ENCODE measurements at regions not wholly inside any gene's neighbourhood (a gene's known extent, or its start where the extent isn't known, plus 50 kb on each side); places are given as distances from the start of the nearest gene placed in this dataset.
A peak's percentile ranks its signal among the peaks of the same experiment; 100 is the strongest.

DNA sequence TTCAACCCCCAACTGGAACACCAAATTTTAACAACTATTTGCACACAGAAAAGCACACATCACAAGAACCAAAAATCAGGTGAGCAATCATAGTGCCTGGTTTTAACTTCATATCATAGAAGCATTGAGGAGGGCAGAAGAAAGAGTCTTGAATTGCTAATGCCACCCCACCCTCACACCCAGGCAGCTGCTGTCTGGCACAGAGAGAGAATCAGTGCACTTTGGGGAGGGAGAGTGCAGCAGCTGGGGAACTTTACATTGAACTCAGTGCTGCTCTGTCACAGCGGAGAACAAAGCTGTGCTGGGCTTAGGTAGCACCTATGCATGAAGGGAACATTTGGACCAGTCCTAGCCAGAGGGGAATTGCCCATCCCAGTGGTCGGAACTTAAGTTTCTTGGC is 76.0 kb upstream of the KBTBD8 start:
- no peak overlapping the region for H4K8ac ChIP-seq (ENCODE audit: low read depth, low read length)
- no peaks in the 10 kb centered on the region for H3K79me2 ChIP-seq (ENCODE audit: control insufficient read depth, insufficient read depth, low read length, poor library complexity)
- H3K9me3 ChIP-seq (ENCODE audit: insufficient read depth, low read depth, low read length): no peaks in the 10 kb centered on the region
- WGBS (ENCODE audit: extremely low coverage, insufficient coverage, insufficient read length): no CpG with 5 or more reads among the region's 2 CpGs
- no peaks in the 10 kb centered on the region for H3K27me3 ChIP-seq (ENCODE audit: insufficient read depth, low read length)
- H3K9ac ChIP-seq (ENCODE audit: low read length): no peak overlapping the region
- H3K79me1 ChIP-seq (ENCODE audit: low read length): no peaks in the 10 kb centered on the region
- H4K91ac ChIP-seq (ENCODE audit: low read depth, low read length): no peak overlapping the region
- H3K36me3 ChIP-seq (ENCODE audit: control insufficient read depth in 1 of 2, insufficient read depth in 2 of 2, low read length in 2 of 2): no peaks in the 10 kb centered on the region
- H2BK5ac ChIP-seq (ENCODE audit: low read depth, low read length, poor library complexity): no peak overlapping the region
- H3K4me3 ChIP-seq (ENCODE audit: low read depth, low read length): no peak overlapping the region
- no peak overlapping the region for H4K12ac ChIP-seq (ENCODE audit: low read depth, low read length)
- H3K14ac ChIP-seq (ENCODE audit: low read length): no peak overlapping the region
- no peak overlapping the region for H3K23ac ChIP-seq (ENCODE audit: low read length)
- no peak for DNase-seq
- no peak overlapping the region for H3K4ac ChIP-seq (ENCODE audit: low read depth, low read length)
- no peak overlapping the region for H2BK12ac ChIP-seq (ENCODE audit: low read length)
- no peak overlapping the region for H3K18ac ChIP-seq (ENCODE audit: low read length)
- H2AK5ac ChIP-seq (ENCODE audit: low read length): no peak overlapping the region
- H3K27ac ChIP-seq (ENCODE audit: low read depth, low read length): no peak overlapping the region
- no peak overlapping the region for H2BK120ac ChIP-seq (ENCODE audit: insufficient read depth, low read length, poor library complexity)
- no peak overlapping the region for H3K4me2 ChIP-seq (ENCODE audit: low read length)
- no peak overlapping the region for H2AFZ ChIP-seq (ENCODE audit: insufficient read depth, low read length, poor library complexity)
- H3K4me1 ChIP-seq (ENCODE audit: control insufficient read depth in 1 of 2, insufficient read depth in 2 of 2, low read length in 2 of 2): no peaks in the 10 kb centered on the region

DNA sequence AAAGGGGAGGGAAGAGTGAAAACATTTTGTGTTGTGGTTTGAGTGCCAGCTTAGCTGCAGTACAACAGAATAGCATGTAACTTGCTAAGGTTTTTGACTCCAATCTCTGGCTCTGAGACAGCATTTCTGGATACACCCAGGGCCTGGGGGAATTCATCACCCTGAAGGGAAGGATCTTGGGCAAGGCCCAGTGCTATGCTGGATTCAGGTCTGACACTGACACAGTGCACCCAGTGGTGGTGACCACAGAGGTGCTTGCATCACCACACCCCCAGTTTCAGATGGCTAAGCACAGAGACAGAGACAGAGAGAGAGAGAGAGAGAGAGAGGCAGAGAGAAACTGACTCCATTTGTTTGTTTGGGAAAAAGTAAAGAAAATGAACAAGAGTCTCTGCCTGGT is 74.1 kb upstream of the KBTBD8 start:
- Histone ChIP-seq H3K4me1 (ENCODE audit: control insufficient read depth in 1 of 2, insufficient read depth in 2 of 2, low read length in 2 of 2) (no peaks in the 10 kb centered on the region), H3K27me3 (ENCODE audit: insufficient read depth, low read length) (no peaks in the 10 kb centered on the region), H4K8ac (ENCODE audit: low read depth, low read length) (no peak overlapping the region), H2BK120ac (ENCODE audit: insufficient read depth, low read length, poor library complexity) (no peak overlapping the region), H3K9ac (ENCODE audit: low read length) (no peak overlapping the region), H3K27ac (ENCODE audit: low read depth, low read length) (no peak overlapping the region), H4K91ac (ENCODE audit: low read depth, low read length) (no peak overlapping the region), H3K9me3 (ENCODE audit: insufficient read depth, low read depth, low read length) (no peaks in the 10 kb centered on the region), H2BK5ac (ENCODE audit: low read depth, low read length, poor library complexity) (no peak overlapping the region), H3K4me2 (ENCODE audit: low read length) (no peak overlapping the region), H3K18ac (ENCODE audit: low read length) (no peak overlapping the region), H3K4me3 (ENCODE audit: low read depth, low read length) (no peak overlapping the region), H3K79me1 (ENCODE audit: low read length) (no peaks in the 10 kb centered on the region), H2AFZ (ENCODE audit: insufficient read depth, low read length, poor library complexity) (no peak overlapping the region), H2BK12ac (ENCODE audit: low read length) (no peak overlapping the region), H3K4ac (ENCODE audit: low read depth, low read length) (no peak overlapping the region), H4K12ac (ENCODE audit: low read depth, low read length) (no peak overlapping the region), H3K79me2 (ENCODE audit: control insufficient read depth, insufficient read depth, low read length, poor library complexity) (no peaks in the 10 kb centered on the region), H3K23ac (ENCODE audit: low read length) (no peak overlapping the region), H3K14ac (ENCODE audit: low read length) (no peak overlapping the region), H3K36me3 (ENCODE audit: control insufficient read depth in 1 of 2, insufficient read depth in 2 of 2, low read length in 2 of 2) (no peaks in the 10 kb centered on the region), H2AK5ac (ENCODE audit: low read length) (no peak overlapping the region)
- no peak for DNase-seq

DNA sequence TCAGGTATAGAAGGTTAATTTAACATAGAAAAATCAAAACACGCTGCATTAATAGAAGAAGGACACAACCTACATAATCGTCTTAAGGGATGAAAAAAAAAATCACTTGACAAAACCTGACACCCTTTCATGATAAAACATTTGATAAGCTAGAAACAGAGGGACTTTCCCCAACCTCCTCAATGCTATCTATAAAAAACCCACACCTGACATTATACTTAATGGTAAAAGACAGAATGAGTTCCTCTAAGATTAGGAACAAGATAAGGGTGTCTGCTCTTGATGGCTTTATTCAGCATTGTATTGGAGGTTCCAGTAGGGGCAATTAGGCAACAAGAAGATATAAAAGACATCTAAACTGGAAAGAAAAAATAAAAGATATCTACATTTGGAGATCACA is 69.9 kb upstream of the KBTBD8 start:
- Histone ChIP-seq H3K4ac (ENCODE audit: low read depth, low read length) (no peak overlapping the region), H2AK5ac (ENCODE audit: low read length) (no peak overlapping the region), H4K8ac (ENCODE audit: low read depth, low read length) (no peak overlapping the region), H3K23ac (ENCODE audit: low read length) (no peak overlapping the region), H3K9me3 (ENCODE audit: insufficient read depth, low read depth, low read length) (no peaks in the 10 kb centered on the region), H3K4me3 (ENCODE audit: low read depth, low read length) (no peak overlapping the region), H4K91ac (ENCODE audit: low read depth, low read length) (no peak overlapping the region), H3K79me2 (ENCODE audit: control insufficient read depth, insufficient read depth, low read length, poor library complexity) (no peaks in the 10 kb centered on the region), H2AFZ (ENCODE audit: insufficient read depth, low read length, poor library complexity) (no peak overlapping the region), H4K12ac (ENCODE audit: low read depth, low read length) (no peak overlapping the region), H3K9ac (ENCODE audit: low read length) (no peak overlapping the region), H2BK12ac (ENCODE audit: low read length) (no peak overlapping the region), H2BK120ac (ENCODE audit: insufficient read depth, low read length, poor library complexity) (no peak overlapping the region), H3K14ac (ENCODE audit: low read length) (no peak overlapping the region), H3K4me1 (ENCODE audit: control insufficient read depth in 1 of 2, insufficient read depth in 2 of 2, low read length in 2 of 2) (no peaks in the 10 kb centered on the region), H2BK5ac (ENCODE audit: low read depth, low read length, poor library complexity) (no peak overlapping the region), H3K27ac (ENCODE audit: low read depth, low read length) (no peak overlapping the region), H3K79me1 (ENCODE audit: low read length) (no peaks in the 10 kb centered on the region), H3K27me3 (ENCODE audit: insufficient read depth, low read length) (no peaks in the 10 kb centered on the region), H3K4me2 (ENCODE audit: low read length) (no peak overlapping the region), H3K36me3 (ENCODE audit: control insufficient read depth in 1 of 2, insufficient read depth in 2 of 2, low read length in 2 of 2) (no peaks in the 10 kb centered on the region), H3K18ac (ENCODE audit: low read length) (no peak overlapping the region)
- WGBS (ENCODE audit: extremely low coverage, insufficient coverage, insufficient read length): no CpG with 5 or more reads among the region's 2 CpGs
- DNase-seq: no peak

DNA sequence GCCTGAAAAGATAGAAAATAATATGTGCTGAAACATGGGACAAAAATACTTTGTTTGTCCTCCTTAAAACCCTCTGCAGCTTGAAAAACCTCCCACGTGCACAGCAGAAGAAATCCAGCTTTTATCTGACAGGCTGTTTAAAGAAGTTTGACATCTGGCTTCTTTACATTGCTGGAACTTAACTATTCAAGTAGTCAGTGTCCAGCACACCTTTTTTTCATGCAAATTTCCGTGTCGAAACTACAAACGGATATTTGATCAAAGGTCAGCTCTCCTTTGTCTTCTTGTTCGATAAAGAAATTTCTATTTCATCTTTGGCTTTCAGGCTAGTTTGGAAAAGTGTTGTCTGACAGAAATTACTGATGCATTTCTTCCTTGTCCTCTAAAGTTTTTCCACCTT is 66.8 kb upstream of the KBTBD8 start:
- Histone ChIP-seq H4K12ac (ENCODE audit: low read depth, low read length) (no peak overlapping the region), H3K4ac (ENCODE audit: low read depth, low read length) (no peak overlapping the region), H3K9me3 (ENCODE audit: insufficient read depth, low read depth, low read length) (no peaks in the 10 kb centered on the region), H2BK5ac (ENCODE audit: low read depth, low read length, poor library complexity) (no peak overlapping the region), H3K14ac (ENCODE audit: low read length) (no peak overlapping the region), H3K4me2 (ENCODE audit: low read length) (no peak overlapping the region), H3K4me3 (ENCODE audit: low read depth, low read length) (no peak overlapping the region), H3K79me1 (ENCODE audit: low read length) (no peaks in the 10 kb centered on the region), H2AK5ac (ENCODE audit: low read length) (no peak overlapping the region), H3K18ac (ENCODE audit: low read length) (no peak overlapping the region), H3K36me3 (ENCODE audit: control insufficient read depth in 1 of 2, insufficient read depth in 2 of 2, low read length in 2 of 2) (no peaks in the 10 kb centered on the region), H2BK120ac (ENCODE audit: insufficient read depth, low read length, poor library complexity) (no peak overlapping the region), H4K91ac (ENCODE audit: low read depth, low read length) (no peak overlapping the region), H3K23ac (ENCODE audit: low read length) (no peak overlapping the region), H3K27me3 (ENCODE audit: insufficient read depth, low read length) (no peaks in the 10 kb centered on the region), H3K4me1 (ENCODE audit: control insufficient read depth in 1 of 2, insufficient read depth in 2 of 2, low read length in 2 of 2) (no peaks in the 10 kb centered on the region), H3K79me2 (ENCODE audit: control insufficient read depth, insufficient read depth, low read length, poor library complexity) (no peaks in the 10 kb centered on the region), H2BK12ac (ENCODE audit: low read length) (no peak overlapping the region), H3K27ac (ENCODE audit: low read depth, low read length) (no peak overlapping the region), H3K9ac (ENCODE audit: low read length) (no peak overlapping the region), H2AFZ (ENCODE audit: insufficient read depth, low read length, poor library complexity) (no peak overlapping the region), H4K8ac (ENCODE audit: low read depth, low read length) (no peak overlapping the region)
- DNase-seq: peak; percentile 7 to 62
- no CpG with 5 or more reads among the region's 5 CpGs for WGBS (ENCODE audit: extremely low coverage, insufficient coverage, insufficient read length)

DNA sequence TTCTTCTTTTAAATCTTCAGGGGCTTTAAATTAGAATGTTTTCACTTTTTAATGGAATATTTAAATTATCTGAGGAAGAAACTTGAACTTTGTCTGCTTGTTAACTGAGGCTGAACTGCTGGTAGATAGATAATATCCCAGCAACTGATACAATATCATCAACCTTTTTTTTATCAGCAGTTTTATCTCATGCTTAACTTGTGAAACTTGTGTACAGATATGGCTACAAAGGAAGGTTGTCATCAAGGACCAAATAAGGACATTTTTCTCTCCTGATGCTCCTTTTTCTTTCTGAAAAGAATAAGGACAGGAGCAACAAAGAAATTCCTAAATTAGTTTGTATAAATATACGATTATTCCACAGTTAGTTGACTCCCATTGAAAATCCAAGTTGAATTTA is 66.4 kb upstream of the KBTBD8 start:
- H3K79me1 ChIP-seq (ENCODE audit: low read length): no peaks in the 10 kb centered on the region
- no peak overlapping the region for H2BK5ac ChIP-seq (ENCODE audit: low read depth, low read length, poor library complexity)
- DNase-seq: peak in 1 of 2 donors; percentile 78
- no peak overlapping the region for H3K4me2 ChIP-seq (ENCODE audit: low read length)
- no peak overlapping the region for H3K18ac ChIP-seq (ENCODE audit: low read length)
- H3K23ac ChIP-seq (ENCODE audit: low read length): no peak overlapping the region
- H3K27me3 ChIP-seq (ENCODE audit: insufficient read depth, low read length): no peaks in the 10 kb centered on the region
- H3K27ac ChIP-seq (ENCODE audit: low read depth, low read length): no peak overlapping the region
- no peak overlapping the region for H2AFZ ChIP-seq (ENCODE audit: insufficient read depth, low read length, poor library complexity)
- no peak overlapping the region for H4K91ac ChIP-seq (ENCODE audit: low read depth, low read length)
- H2BK120ac ChIP-seq (ENCODE audit: insufficient read depth, low read length, poor library complexity): no peak overlapping the region
- no peaks in the 10 kb centered on the region for H3K36me3 ChIP-seq (ENCODE audit: control insufficient read depth in 1 of 2, insufficient read depth in 2 of 2, low read length in 2 of 2)
- no CpG with 5 or more reads among the region's 1 CpG for WGBS (ENCODE audit: extremely low coverage, insufficient coverage, insufficient read length)
- H3K79me2 ChIP-seq (ENCODE audit: control insufficient read depth, insufficient read depth, low read length, poor library complexity): no peaks in the 10 kb centered on the region
- H4K8ac ChIP-seq (ENCODE audit: low read depth, low read length): no peak overlapping the region
- no peak overlapping the region for H3K4ac ChIP-seq (ENCODE audit: low read depth, low read length)
- no peak overlapping the region for H3K4me3 ChIP-seq (ENCODE audit: low read depth, low read length)
- no peak overlapping the region for H2AK5ac ChIP-seq (ENCODE audit: low read length)
- H4K12ac ChIP-seq (ENCODE audit: low read depth, low read length): no peak overlapping the region
- H2BK12ac ChIP-seq (ENCODE audit: low read length): no peak overlapping the region
- no peaks in the 10 kb centered on the region for H3K9me3 ChIP-seq (ENCODE audit: insufficient read depth, low read depth, low read length)
- H3K14ac ChIP-seq (ENCODE audit: low read length): no peak overlapping the region
- no peak overlapping the region for H3K9ac ChIP-seq (ENCODE audit: low read length)
- H3K4me1 ChIP-seq (ENCODE audit: control insufficient read depth in 1 of 2, insufficient read depth in 2 of 2, low read length in 2 of 2): no peaks in the 10 kb centered on the region
